HFFc6 (cell line): ENCODE measurements at regions not wholly inside any gene's neighbourhood (a gene's known extent, or its start where the extent isn't known, plus 50 kb on each side); places are given as distances from the start of the nearest gene placed in this dataset.

Experiments used
- DNase-seq: peaks from one replicate; pipeline ENCODE4 v3.0.0-alpha.2; 2018
- H3K27ac Mint-ChIP-seq: 2 replicates; pipeline ENCODE4 v1.8.0; 2020; ENCODE audit warnings: mild to moderate bottlenecking, mixed read lengths
- H3K27me3 Mint-ChIP-seq: 2 replicates; pipeline ENCODE4 v1.8.0; 2021; ENCODE audit warnings: mild to moderate bottlenecking, moderate library complexity, mixed read lengths; ENCODE audit not compliant: insufficient read depth
- H3K36me3 Mint-ChIP-seq: 2 replicates; pipeline ENCODE4 v1.8.0; 2021; ENCODE audit warnings: low read depth, mixed read lengths
- H3K4me1 Mint-ChIP-seq: 2 replicates; pipeline ENCODE4 v1.8.0; 2020; ENCODE audit warnings: low read depth, mixed read lengths
- H3K4me3 Mint-ChIP-seq: 2 replicates; pipeline ENCODE4 v1.8.0; 2020; ENCODE audit warnings: mild to moderate bottlenecking, moderate library complexity, mixed read lengths
- H3K9me3 Mint-ChIP-seq: 2 replicates; pipeline ENCODE4 v1.8.0; 2020; ENCODE audit warnings: mild to moderate bottlenecking, mixed read lengths
- CTCF ChIP-seq: fragments of 200-600 bp; sonication (generic); IDR thresholded peaks from 2 replicates; pipeline ENCODE4 v1.5.0; 2021; ENCODE audit warnings: antibody characterized with exemption, mild to moderate bottlenecking

DNA sequence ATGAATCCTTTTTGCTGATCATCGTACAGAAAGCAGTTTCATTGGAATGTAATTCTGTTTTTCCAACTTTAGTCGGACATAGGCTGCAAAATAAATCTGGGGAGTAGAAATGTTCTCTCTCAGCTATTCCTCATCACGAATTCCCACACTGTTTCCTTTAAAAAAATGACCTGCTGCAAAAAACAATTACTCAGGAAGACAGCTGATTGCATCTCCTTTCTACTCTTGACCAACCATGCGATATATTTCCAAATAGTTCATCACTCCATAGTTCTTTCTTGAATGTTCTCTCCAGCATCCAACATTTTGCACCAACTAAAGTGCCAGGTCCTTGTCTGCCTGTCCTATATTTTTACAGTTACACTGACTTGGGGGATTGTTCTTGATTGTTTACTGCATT lies 96.4 kb downstream of the S1PR1 start:
- DNase-seq: no peak
- TF ChIP-seq CTCF: no peak
- no peaks in the 10 kb centered on the region for H3K9me3 Mint-ChIP-seq
- no peak overlapping the region for H3K27ac Mint-ChIP-seq
- no peaks in the 10 kb centered on the region for H3K4me1 Mint-ChIP-seq
- H3K36me3 Mint-ChIP-seq: no peaks in the 10 kb centered on the region
- no peak overlapping the region for H3K4me3 Mint-ChIP-seq
- peaks cover 17% of the 10 kb centered on the region for H3K27me3 Mint-ChIP-seq

GRCh38 chr1:101337968-101338367 lies 101.1 kb downstream of the S1PR1 start:
- Mint-ChIP-seq H3K27me3 (peaks cover 17% of the 10 kb centered on the region), H3K4me3 (no peak overlapping the region), H3K4me1 (no peaks in the 10 kb centered on the region), H3K27ac (no peak overlapping the region), H3K9me3 (no peaks in the 10 kb centered on the region), H3K36me3 (no peaks in the 10 kb centered on the region)
- no peak for TF ChIP-seq CTCF
- DNase-seq: no peak

DNA sequence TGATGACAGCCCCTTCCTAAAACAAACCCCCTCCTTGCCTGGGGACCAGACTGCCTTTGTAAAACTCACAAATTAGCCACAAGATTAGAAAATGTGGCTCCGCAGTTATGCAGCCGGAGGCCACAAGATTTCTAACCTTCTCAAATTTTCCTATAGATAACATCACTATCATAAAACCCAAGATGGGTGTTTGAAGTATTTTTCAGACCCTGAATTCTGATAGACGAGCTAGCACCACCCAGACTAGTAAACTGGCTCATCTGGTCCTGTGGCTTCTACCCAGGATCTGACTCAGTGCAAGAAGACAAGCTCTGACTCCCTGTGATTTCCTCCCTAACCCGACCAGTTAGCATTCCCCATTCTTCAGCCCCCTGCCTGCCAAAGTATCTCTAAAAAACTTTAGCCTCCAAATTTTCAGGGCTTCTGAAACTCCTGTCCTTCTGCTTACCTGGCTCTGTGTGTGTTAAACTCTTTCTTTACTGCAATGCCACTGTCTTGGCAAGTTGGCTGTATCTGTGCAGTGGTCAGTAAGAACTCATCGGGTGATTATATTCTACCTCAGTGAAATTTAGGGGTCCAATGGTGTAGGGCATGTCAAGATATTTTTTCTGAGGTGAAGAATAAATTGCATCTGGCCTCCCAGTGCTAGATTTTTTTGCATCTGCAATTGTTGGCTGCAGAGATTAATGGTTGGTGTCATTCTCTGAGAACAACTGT lies 102.1 kb downstream of the S1PR1 start:
- Mint-ChIP-seq H3K27ac (no peak overlapping the region), H3K36me3 (no peaks in the 10 kb centered on the region), H3K9me3 (no peaks in the 10 kb centered on the region), H3K4me1 (no peaks in the 10 kb centered on the region), H3K27me3 (peaks cover 18% of the 10 kb centered on the region), H3K4me3 (no peak overlapping the region)
- DNase-seq: no peak
- no peak for TF ChIP-seq CTCF

DNA sequence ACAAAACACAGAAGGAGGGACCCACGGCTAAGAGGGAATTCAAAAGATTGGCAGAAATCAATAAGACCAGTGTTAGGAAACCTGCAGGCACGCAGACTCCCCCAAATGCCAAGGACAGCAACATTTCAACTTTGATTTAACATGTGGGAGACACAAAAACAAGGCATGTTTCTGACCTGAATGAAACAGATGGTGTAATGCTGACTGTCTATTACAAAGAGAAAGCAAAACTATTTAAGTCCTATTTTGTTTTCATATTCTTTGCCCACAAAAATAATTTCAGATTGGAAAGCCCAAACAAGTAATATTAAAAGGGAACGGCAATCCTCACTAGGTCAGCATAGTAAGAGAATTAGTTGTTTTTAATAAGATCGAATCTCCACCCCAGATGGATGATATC lies 107.9 kb downstream of the S1PR1 start:
- Mint-ChIP-seq H3K4me1 (peaks cover 6% of the 10 kb centered on the region), H3K4me3 (no peak overlapping the region; the same call in 1 of the 2 replicates), H3K9me3 (no peaks in the 10 kb centered on the region), H3K36me3 (no peaks in the 10 kb centered on the region), H3K27ac (no peak overlapping the region), H3K27me3 (peaks cover 16% of the 10 kb centered on the region)
- no peak for DNase-seq
- no peak for TF ChIP-seq CTCF

DNA sequence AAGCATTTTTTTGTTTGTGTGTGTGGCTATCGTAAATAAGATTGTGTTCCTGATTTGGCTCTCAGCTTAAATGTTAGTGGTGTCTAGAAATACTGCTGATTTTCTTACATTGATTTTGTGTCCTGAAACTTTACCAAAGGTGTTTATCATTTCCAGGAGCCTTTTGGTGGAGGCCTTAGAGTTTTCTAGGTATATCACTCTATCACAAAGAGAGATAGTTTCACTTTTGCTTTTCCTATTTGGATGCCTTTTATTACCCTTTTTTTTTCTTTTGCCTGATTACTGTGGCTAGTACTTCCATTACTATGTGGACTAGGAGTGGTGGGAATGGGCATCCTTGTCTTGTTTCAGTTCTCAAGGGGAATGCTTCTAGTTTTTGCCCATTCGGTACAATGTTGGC lies 109.6 kb downstream of the S1PR1 start:
- no peak for TF ChIP-seq CTCF
- Mint-ChIP-seq H3K9me3 (no peaks in the 10 kb centered on the region), H3K27me3 (peaks cover 16% of the 10 kb centered on the region), H3K4me1 (peaks cover 6% of the 10 kb centered on the region), H3K4me3 (peak overlapping the region; percentile 58), H3K36me3 (no peaks in the 10 kb centered on the region), H3K27ac (no peak overlapping the region)
- no peak for DNase-seq
